ENCODE measurements at regions not wholly inside any gene's neighbourhood (a gene's known extent, or its start where the extent isn't known, plus 50 kb on each side); places are given as distances from the start of the nearest gene placed in this dataset.

- Histone ChIP-seq H3K9me3 (ENCODE audit: control insufficient read depth, low read depth, low read length) (no peaks in the 10 kb centered on the region), H3K4me1 (ENCODE audit: control insufficient read depth, low read depth, low read length) (peaks cover 16% of the 10 kb centered on the region), H3K9ac (ENCODE audit: low read length) (no peak overlapping the region), H3K27me3 (ENCODE audit: control insufficient read depth, insufficient read depth, low read length) (no peaks in the 10 kb centered on the region), H3K36me3 (ENCODE audit: control insufficient read depth, low read depth, low read length) (no peaks in the 10 kb centered on the region), H3K4me3 (ENCODE audit: low read length) (no peak overlapping the region), H3K27ac (ENCODE audit: low read length) (no peak overlapping the region)
Measured at GRCh38 chr3:43956945-43957344, 266.2 kb downstream of the ABHD5 start.

GRCh38 chr3:43957553-43957952 is 266.8 kb downstream of the ABHD5 start:
- H3K4me3 ChIP-seq (ENCODE audit: low read length) = no peak overlapping the region
- H3K9ac ChIP-seq (ENCODE audit: low read length) = no peak overlapping the region
- H3K4me1 ChIP-seq (ENCODE audit: control insufficient read depth, low read depth, low read length) = peaks cover 16% of the 10 kb centered on the region

GRCh38 chr3:43958005-43958770 is 267.4 kb downstream of the ABHD5 start:
- no peaks in the 10 kb centered on the region for H3K27me3 ChIP-seq (ENCODE audit: control insufficient read depth, insufficient read depth, low read length)
- H3K9ac ChIP-seq (ENCODE audit: low read length) = no peak overlapping the region

More at GRCh38 chr3:43957553-43957952, 266.8 kb downstream of the ABHD5 start:
- H3K9me3 ChIP-seq (ENCODE audit: control insufficient read depth, low read depth, low read length) = no peaks in the 10 kb centered on the region
- H3K36me3 ChIP-seq (ENCODE audit: control insufficient read depth, low read depth, low read length) = no peaks in the 10 kb centered on the region
- no peaks in the 10 kb centered on the region for H3K27me3 ChIP-seq (ENCODE audit: control insufficient read depth, insufficient read depth, low read length)
- no peak overlapping the region for H3K27ac ChIP-seq (ENCODE audit: low read length)

GRCh38 chr3:43958973-43959372 is 268.2 kb downstream of the ABHD5 start:
- H3K9me3 ChIP-seq (ENCODE audit: control insufficient read depth, low read depth, low read length) = no peaks in the 10 kb centered on the region
- no peak overlapping the region for H3K27ac ChIP-seq (ENCODE audit: low read length)
- no peaks in the 10 kb centered on the region for H3K27me3 ChIP-seq (ENCODE audit: control insufficient read depth, insufficient read depth, low read length)
- H3K4me1 ChIP-seq (ENCODE audit: control insufficient read depth, low read depth, low read length) = peaks cover 16% of the 10 kb centered on the region
- no peak overlapping the region for H3K9ac ChIP-seq (ENCODE audit: low read length)
- no peaks in the 10 kb centered on the region for H3K36me3 ChIP-seq (ENCODE audit: control insufficient read depth, low read depth, low read length)
- no peak overlapping the region for H3K4me3 ChIP-seq (ENCODE audit: low read length)

More at GRCh38 chr3:43958005-43958770, 267.4 kb downstream of the ABHD5 start:
- no peaks in the 10 kb centered on the region for H3K36me3 ChIP-seq (ENCODE audit: control insufficient read depth, low read depth, low read length)
- peaks cover 16% of the 10 kb centered on the region for H3K4me1 ChIP-seq (ENCODE audit: control insufficient read depth, low read depth, low read length)
- no peak overlapping the region for H3K4me3 ChIP-seq (ENCODE audit: low read length)
- H3K27ac ChIP-seq (ENCODE audit: low read length) = no peak overlapping the region
- no peaks in the 10 kb centered on the region for H3K9me3 ChIP-seq (ENCODE audit: control insufficient read depth, low read depth, low read length)

- no peaks in the 10 kb centered on the region for H3K27me3 ChIP-seq (ENCODE audit: control insufficient read depth, insufficient read depth, low read length)
- no peaks in the 10 kb centered on the region for H3K9me3 ChIP-seq (ENCODE audit: control insufficient read depth, low read depth, low read length)
- no peak overlapping the region for H3K4me3 ChIP-seq (ENCODE audit: low read length)
- peaks cover 16% of the 10 kb centered on the region for H3K4me1 ChIP-seq (ENCODE audit: control insufficient read depth, low read depth, low read length)
- no peak overlapping the region for H3K27ac ChIP-seq (ENCODE audit: low read length)
- H3K36me3 ChIP-seq (ENCODE audit: control insufficient read depth, low read depth, low read length) = no peaks in the 10 kb centered on the region
- no peak overlapping the region for H3K9ac ChIP-seq (ENCODE audit: low read length)
Measured at GRCh38 chr3:43959498-43960447, 269.0 kb downstream of the ABHD5 start.

GRCh38 chr3:43960448-43960840 is 269.7 kb downstream of the ABHD5 start:
- no peak overlapping the region for H3K9ac ChIP-seq (ENCODE audit: low read length)

GRCh38 chr3:43962043-43962442 is 271.3 kb downstream of the ABHD5 start:
- Histone ChIP-seq H3K9ac (ENCODE audit: low read length) (no peak overlapping the region), H3K4me3 (ENCODE audit: low read length) (no peak overlapping the region), H3K27ac (ENCODE audit: low read length) (no peak overlapping the region), H3K4me1 (ENCODE audit: control insufficient read depth, low read depth, low read length) (peaks cover 17% of the 10 kb centered on the region), H3K27me3 (ENCODE audit: control insufficient read depth, insufficient read depth, low read length) (no peaks in the 10 kb centered on the region), H3K9me3 (ENCODE audit: control insufficient read depth, low read depth, low read length) (no peaks in the 10 kb centered on the region), H3K36me3 (ENCODE audit: control insufficient read depth, low read depth, low read length) (no peaks in the 10 kb centered on the region)

More at GRCh38 chr3:43960448-43960840, 269.7 kb downstream of the ABHD5 start:
- H3K27ac ChIP-seq (ENCODE audit: low read length) = no peak overlapping the region
- no peaks in the 10 kb centered on the region for H3K36me3 ChIP-seq (ENCODE audit: control insufficient read depth, low read depth, low read length)
- H3K4me3 ChIP-seq (ENCODE audit: low read length) = no peak overlapping the region
- no peaks in the 10 kb centered on the region for H3K9me3 ChIP-seq (ENCODE audit: control insufficient read depth, low read depth, low read length)
- H3K4me1 ChIP-seq (ENCODE audit: control insufficient read depth, low read depth, low read length) = peaks cover 16% of the 10 kb centered on the region
- no peaks in the 10 kb centered on the region for H3K27me3 ChIP-seq (ENCODE audit: control insufficient read depth, insufficient read depth, low read length)

- Histone ChIP-seq H3K27me3 (ENCODE audit: control insufficient read depth, insufficient read depth, low read length) (no peaks in the 10 kb centered on the region), H3K4me1 (ENCODE audit: control insufficient read depth, low read depth, low read length) (peaks cover 24% of the 10 kb centered on the region), H3K9ac (ENCODE audit: low read length) (no peak overlapping the region)
Measured at GRCh38 chr3:43963208-43963607, 272.5 kb downstream of the ABHD5 start.

GRCh38 chr3:43964640-43965039 is 273.9 kb downstream of the ABHD5 start:
- H3K27ac ChIP-seq (ENCODE audit: low read length) = no peak overlapping the region
- no peaks in the 10 kb centered on the region for H3K9me3 ChIP-seq (ENCODE audit: control insufficient read depth, low read depth, low read length)
- H3K36me3 ChIP-seq (ENCODE audit: control insufficient read depth, low read depth, low read length) = no peaks in the 10 kb centered on the region
- no peak overlapping the region for H3K9ac ChIP-seq (ENCODE audit: low read length)
- H3K27me3 ChIP-seq (ENCODE audit: control insufficient read depth, insufficient read depth, low read length) = no peaks in the 10 kb centered on the region
- peaks cover 31% of the 10 kb centered on the region for H3K4me1 ChIP-seq (ENCODE audit: control insufficient read depth, low read depth, low read length)
- no peak overlapping the region for H3K4me3 ChIP-seq (ENCODE audit: low read length)

More at GRCh38 chr3:43963208-43963607, 272.5 kb downstream of the ABHD5 start:
- Histone ChIP-seq H3K4me3 (ENCODE audit: low read length) (no peak overlapping the region), H3K9me3 (ENCODE audit: control insufficient read depth, low read depth, low read length) (no peaks in the 10 kb centered on the region), H3K36me3 (ENCODE audit: control insufficient read depth, low read depth, low read length) (no peaks in the 10 kb centered on the region), H3K27ac (ENCODE audit: low read length) (no peak overlapping the region)

GRCh38 chr3:43965656-43966055 is 274.9 kb downstream of the ABHD5 start:
- no peak overlapping the region for H3K4me3 ChIP-seq (ENCODE audit: low read length)
- H3K27ac ChIP-seq (ENCODE audit: low read length) = no peak overlapping the region
- H3K4me1 ChIP-seq (ENCODE audit: control insufficient read depth, low read depth, low read length) = peaks cover 31% of the 10 kb centered on the region
- H3K36me3 ChIP-seq (ENCODE audit: control insufficient read depth, low read depth, low read length) = no peaks in the 10 kb centered on the region
- no peaks in the 10 kb centered on the region for H3K27me3 ChIP-seq (ENCODE audit: control insufficient read depth, insufficient read depth, low read length)
- H3K9me3 ChIP-seq (ENCODE audit: control insufficient read depth, low read depth, low read length) = no peaks in the 10 kb centered on the region
- no peak overlapping the region for H3K9ac ChIP-seq (ENCODE audit: low read length)

GRCh38 chr3:43966126-43966525 is 275.4 kb downstream of the ABHD5 start:
- Histone ChIP-seq H3K36me3 (ENCODE audit: control insufficient read depth, low read depth, low read length) (no peaks in the 10 kb centered on the region), H3K9ac (ENCODE audit: low read length) (no peak overlapping the region), H3K4me1 (ENCODE audit: control insufficient read depth, low read depth, low read length) (peaks cover 31% of the 10 kb centered on the region), H3K27ac (ENCODE audit: low read length) (no peak overlapping the region), H3K9me3 (ENCODE audit: control insufficient read depth, low read depth, low read length) (no peaks in the 10 kb centered on the region), H3K27me3 (ENCODE audit: control insufficient read depth, insufficient read depth, low read length) (no peaks in the 10 kb centered on the region), H3K4me3 (ENCODE audit: low read length) (no peak overlapping the region)

All from iPS-18a (cell line).